ENCODE measurements at regions not wholly inside any gene's neighbourhood (a gene's known extent, or its start where the extent isn't known, plus 50 kb on each side); places are given as distances from the start of the nearest gene placed in this dataset.
"Not testable (repeated sequence)": the region's sequence is repeated elsewhere in the genome, so short reads cannot be mapped to it uniquely, and the experiment has no call there.

- no peak for DNase-seq
These were observed 477.6 kb upstream of the LRRC7 start for GRCh38 chr1:69090170-69090569.

- DNase-seq = no peak
These were observed 477.0 kb upstream of the LRRC7 start for GRCh38 chr1:69090752-69091151.

- not testable (repeated sequence) for DNase-seq
These were observed 465.7 kb upstream of the LRRC7 start for GRCh38 chr1:69102058-69102457.

- DNase-seq = no peak
These were observed 464.5 kb upstream of the LRRC7 start for GRCh38 chr1:69103213-69103612.

- no peak for DNase-seq
These were observed 463.9 kb upstream of the LRRC7 start for GRCh38 chr1:69103705-69104385.

- no peak for DNase-seq
These were observed 462.8 kb upstream of the LRRC7 start for GRCh38 chr1:69104894-69105293.

GRCh38 chr1:69109277-69109676 lies 458.4 kb upstream of the LRRC7 start:
- no peak for DNase-seq

GRCh38 chr1:69110851-69111250 lies 456.9 kb upstream of the LRRC7 start:
- no peak for DNase-seq

GRCh38 chr1:69120126-69120741 lies 447.5 kb upstream of the LRRC7 start:
- not testable (repeated sequence) for DNase-seq

- DNase-seq = no peak
These were observed 446.9 kb upstream of the LRRC7 start for GRCh38 chr1:69120817-69121216.

GRCh38 chr1:69121723-69122122 lies 446.0 kb upstream of the LRRC7 start:
- no peak for DNase-seq

GRCh38 chr1:69122373-69122772 lies 445.3 kb upstream of the LRRC7 start:
- no peak for DNase-seq

GRCh38 chr1:69123486-69123885 lies 444.2 kb upstream of the LRRC7 start:
- no peak for DNase-seq

- DNase-seq = no peak
These were observed 440.9 kb upstream of the LRRC7 start for GRCh38 chr1:69126796-69127195.

GRCh38 chr1:69128204-69128603 lies 439.5 kb upstream of the LRRC7 start:
- no peak for DNase-seq

- no peak for DNase-seq
These were observed 438.2 kb upstream of the LRRC7 start for GRCh38 chr1:69129538-69129937.

- no peak for DNase-seq
These were observed 429.6 kb upstream of the LRRC7 start for GRCh38 chr1:69138172-69138571.

GRCh38 chr1:69139007-69139406 lies 428.7 kb upstream of the LRRC7 start:
- no peak for DNase-seq

- DNase-seq = no peak
These were observed 421.4 kb upstream of the LRRC7 start for GRCh38 chr1:69146303-69146702.

- no peak for DNase-seq
These were observed 419.0 kb upstream of the LRRC7 start for GRCh38 chr1:69148731-69149130.

GRCh38 chr1:69157046-69157756 lies 410.5 kb upstream of the LRRC7 start:
- DNase-seq = no peak

- no peak for DNase-seq
These were observed 404.5 kb upstream of the LRRC7 start for GRCh38 chr1:69163241-69163640.

GRCh38 chr1:69163779-69164178 lies 403.9 kb upstream of the LRRC7 start:
- no peak for DNase-seq

- DNase-seq = no peak
These were observed 399.8 kb upstream of the LRRC7 start for GRCh38 chr1:69167876-69168275.

All from AML-193 (cell line).